ENCODE measurements at regions not wholly inside any gene's neighbourhood (a gene's known extent, or its start where the extent isn't known, plus 50 kb on each side); places are given as distances from the start of the nearest gene placed in this dataset.

DNA sequence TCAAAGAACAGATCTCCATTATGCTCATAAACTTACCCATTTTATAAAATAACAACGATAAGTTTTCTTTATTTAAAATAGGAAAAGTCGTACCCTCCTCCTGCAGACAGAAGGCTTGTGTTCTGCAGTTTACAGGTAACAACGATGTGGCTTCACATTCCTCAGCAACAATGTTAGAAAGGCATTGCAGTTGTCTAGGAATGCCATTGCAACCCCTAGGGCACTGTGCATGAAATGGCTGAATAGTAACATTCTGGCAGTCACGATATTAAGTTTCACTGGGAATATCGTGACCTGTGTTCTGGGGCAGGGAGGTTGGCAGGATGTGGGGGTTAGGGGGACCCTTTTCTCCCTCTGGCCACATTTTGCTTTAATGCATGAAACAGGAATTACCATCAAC lies 331.9 kb downstream of the DEPDC1B start:
- TF ChIP-seq, protein P1, sequence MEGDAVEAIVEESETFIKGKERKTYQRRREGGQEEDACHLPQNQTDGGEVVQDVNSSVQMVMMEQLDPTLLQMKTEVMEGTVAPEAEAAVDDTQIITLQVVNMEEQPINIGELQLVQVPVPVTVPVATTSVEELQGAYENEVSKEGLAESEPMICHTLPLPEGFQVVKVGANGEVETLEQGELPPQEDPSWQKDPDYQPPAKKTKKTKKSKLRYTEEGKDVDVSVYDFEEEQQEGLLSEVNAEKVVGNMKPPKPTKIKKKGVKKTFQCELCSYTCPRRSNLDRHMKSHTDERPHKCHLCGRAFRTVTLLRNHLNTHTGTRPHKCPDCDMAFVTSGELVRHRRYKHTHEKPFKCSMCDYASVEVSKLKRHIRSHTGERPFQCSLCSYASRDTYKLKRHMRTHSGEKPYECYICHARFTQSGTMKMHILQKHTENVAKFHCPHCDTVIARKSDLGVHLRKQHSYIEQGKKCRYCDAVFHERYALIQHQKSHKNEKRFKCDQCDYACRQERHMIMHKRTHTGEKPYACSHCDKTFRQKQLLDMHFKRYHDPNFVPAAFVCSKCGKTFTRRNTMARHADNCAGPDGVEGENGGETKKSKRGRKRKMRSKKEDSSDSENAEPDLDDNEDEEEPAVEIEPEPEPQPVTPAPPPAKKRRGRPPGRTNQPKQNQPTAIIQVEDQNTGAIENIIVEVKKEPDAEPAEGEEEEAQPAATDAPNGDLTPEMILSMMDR (conservative IDR thresholded peaks at IDR 0.05 in 1 of 2, IDR thresholded peaks at IDR 0.05 in 1 of 2; ENCODE audit: low read depth in 1 of 2, low read length in 2 of 2): no peak
- no peak for TF ChIP-seq EZH2 (IDR thresholded peaks at IDR 0.05; ENCODE audit: low read length, missing control alignments)
